Thoracic aorta (tissue), 2 donors: ENCODE measurements at regions not wholly inside any gene's neighbourhood (a gene's known extent, or its start where the extent isn't known, plus 50 kb on each side); places are given as distances from the start of the nearest gene placed in this dataset.

Experiments used
- ATAC-seq: fragments of 150-250 bp; one replicate; pipeline ENCODE4 v1.8.0; 2017; ENCODE audit warnings: low read depth; ENCODE audit not compliant: insufficient number of reproducible peaks, low FRiP score
- DNase-seq: peaks from one replicate; pipeline ENCODE4 v3.0.0-alpha.2; 2020; ENCODE audit warnings: low spot score
- H3K27ac ChIP-seq, 2 donors: fragments of 200-600 bp; sonication (generic); 1 replicate in 1 of 2; 2 replicates in 1 of 2; pipeline ENCODE4 v1.5.1; 2016; ENCODE audit warnings: mild to moderate bottlenecking in 2 of 2, moderate library complexity in 2 of 2
- H3K27me3 ChIP-seq: fragments of 200-600 bp; sonication (generic); replicated peaks from 2 replicates; pipeline ENCODE4 v1.6.0; 2016; ENCODE audit warnings: mild to moderate bottlenecking; ENCODE audit not compliant: insufficient read depth
- H3K36me3 ChIP-seq: fragments of 200-600 bp; sonication (generic); one replicate; pipeline ENCODE4 v1.5.1; 2016
- H3K4me1 ChIP-seq, 2 donors: fragments of 200-600 bp; sonication (generic); 1 replicate in 1 of 2; 2 replicates in 1 of 2; pipeline versions ENCODE4 v1.5.1 to v1.6.0; 2016; ENCODE audit warnings: low read depth in 2 of 2, mild to moderate bottlenecking in 1 of 2; ENCODE audit not compliant: control insufficient read depth in 1 of 2
- H3K4me3 ChIP-seq: fragments of 200-600 bp; sonication (generic); 2 replicates; pipeline ENCODE4 v1.5.1; 2016; ENCODE audit warnings: mild to moderate bottlenecking
- H3K9me3 ChIP-seq: fragments of 200-600 bp; sonication (generic); 2 replicates; pipeline ENCODE4 v1.5.1; 2016
- TF ChIP-seq, protein P1 (sequence below): fragments of 200-600 bp; sonication (generic); IDR thresholded peaks from one replicate; pipeline ENCODE4 v1.5.1; 2019; ENCODE audit warnings: antibody characterized with exemption

DNA sequence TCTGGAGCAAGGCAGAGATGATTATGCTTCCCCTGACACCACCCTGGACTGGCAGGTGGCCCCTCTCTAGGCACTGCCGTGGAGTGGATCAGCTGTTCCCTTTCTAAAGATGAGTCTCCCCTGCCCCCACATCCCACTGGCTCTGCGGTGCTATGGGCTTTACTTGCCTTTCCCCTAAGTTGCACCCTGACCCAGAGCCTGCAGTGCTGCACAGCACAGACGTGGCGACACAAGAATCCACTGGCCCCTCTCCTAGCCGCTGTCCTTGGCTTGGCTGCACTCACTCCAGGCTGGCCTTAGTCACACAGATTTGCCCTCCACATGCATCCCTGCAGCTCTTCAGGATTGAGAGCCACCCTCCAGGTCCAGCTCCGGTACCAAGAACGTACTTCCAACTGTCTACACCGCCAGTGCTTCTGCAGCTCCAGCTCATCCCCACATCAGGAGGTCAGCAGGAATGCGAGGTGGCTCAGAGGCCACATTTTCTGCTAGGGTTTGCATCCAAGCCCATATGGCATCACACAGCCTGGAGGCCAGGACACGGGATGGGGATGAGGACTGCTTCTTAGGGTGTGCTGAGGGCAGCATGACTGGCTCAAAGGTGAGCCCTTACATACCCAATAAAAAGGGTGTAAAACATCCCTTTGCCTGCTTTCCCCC lies 82.4 kb upstream of the RASGRF1 start:
- H3K9me3 ChIP-seq = no peaks in the 10 kb centered on the region
- no peaks in the 10 kb centered on the region for H3K27me3 ChIP-seq
- H3K36me3 ChIP-seq = no peaks in the 10 kb centered on the region
- H3K4me1 ChIP-seq = peaks cover 0 to 4% of the 10 kb centered on the region in 2 donors
- TF ChIP-seq, protein P1, sequence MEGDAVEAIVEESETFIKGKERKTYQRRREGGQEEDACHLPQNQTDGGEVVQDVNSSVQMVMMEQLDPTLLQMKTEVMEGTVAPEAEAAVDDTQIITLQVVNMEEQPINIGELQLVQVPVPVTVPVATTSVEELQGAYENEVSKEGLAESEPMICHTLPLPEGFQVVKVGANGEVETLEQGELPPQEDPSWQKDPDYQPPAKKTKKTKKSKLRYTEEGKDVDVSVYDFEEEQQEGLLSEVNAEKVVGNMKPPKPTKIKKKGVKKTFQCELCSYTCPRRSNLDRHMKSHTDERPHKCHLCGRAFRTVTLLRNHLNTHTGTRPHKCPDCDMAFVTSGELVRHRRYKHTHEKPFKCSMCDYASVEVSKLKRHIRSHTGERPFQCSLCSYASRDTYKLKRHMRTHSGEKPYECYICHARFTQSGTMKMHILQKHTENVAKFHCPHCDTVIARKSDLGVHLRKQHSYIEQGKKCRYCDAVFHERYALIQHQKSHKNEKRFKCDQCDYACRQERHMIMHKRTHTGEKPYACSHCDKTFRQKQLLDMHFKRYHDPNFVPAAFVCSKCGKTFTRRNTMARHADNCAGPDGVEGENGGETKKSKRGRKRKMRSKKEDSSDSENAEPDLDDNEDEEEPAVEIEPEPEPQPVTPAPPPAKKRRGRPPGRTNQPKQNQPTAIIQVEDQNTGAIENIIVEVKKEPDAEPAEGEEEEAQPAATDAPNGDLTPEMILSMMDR = no peak
- H3K27ac ChIP-seq = no peak overlapping the region
- ATAC-seq = no peak
- no peak overlapping the region for H3K4me3 ChIP-seq
- no peak for DNase-seq

DNA sequence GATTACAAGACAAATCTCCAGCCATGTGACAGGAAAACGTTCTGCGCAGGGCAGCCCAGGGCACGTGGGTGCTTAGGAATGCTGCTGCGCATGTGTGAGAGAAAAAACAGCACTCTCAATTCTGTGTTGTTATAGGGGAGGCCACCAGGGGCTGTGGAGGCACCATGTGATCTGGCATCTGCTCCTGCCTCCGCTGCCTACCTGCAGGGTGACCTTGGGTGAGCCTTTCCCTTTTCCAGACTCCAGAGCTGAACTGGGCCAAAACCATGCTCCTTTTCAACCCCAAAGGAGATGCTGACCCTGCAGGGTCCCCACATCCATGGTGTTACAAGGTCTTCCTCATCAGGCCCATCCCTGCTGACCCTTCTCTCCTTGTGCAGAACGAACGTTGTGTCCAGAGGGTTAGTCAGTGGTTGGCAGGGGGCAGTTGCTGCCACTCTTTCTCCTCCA lies 81.5 kb upstream of the RASGRF1 start:
- no peak overlapping the region for H3K27ac ChIP-seq
- H3K36me3 ChIP-seq = no peaks in the 10 kb centered on the region
- no peaks in the 10 kb centered on the region for H3K9me3 ChIP-seq
- no peak for DNase-seq
- no peaks in the 10 kb centered on the region for H3K27me3 ChIP-seq
- TF ChIP-seq, protein P1 = no peak
- H3K4me3 ChIP-seq = no peak overlapping the region
- no peak for ATAC-seq
- H3K4me1 ChIP-seq = peaks cover 0 to 4% of the 10 kb centered on the region in 2 donors

DNA sequence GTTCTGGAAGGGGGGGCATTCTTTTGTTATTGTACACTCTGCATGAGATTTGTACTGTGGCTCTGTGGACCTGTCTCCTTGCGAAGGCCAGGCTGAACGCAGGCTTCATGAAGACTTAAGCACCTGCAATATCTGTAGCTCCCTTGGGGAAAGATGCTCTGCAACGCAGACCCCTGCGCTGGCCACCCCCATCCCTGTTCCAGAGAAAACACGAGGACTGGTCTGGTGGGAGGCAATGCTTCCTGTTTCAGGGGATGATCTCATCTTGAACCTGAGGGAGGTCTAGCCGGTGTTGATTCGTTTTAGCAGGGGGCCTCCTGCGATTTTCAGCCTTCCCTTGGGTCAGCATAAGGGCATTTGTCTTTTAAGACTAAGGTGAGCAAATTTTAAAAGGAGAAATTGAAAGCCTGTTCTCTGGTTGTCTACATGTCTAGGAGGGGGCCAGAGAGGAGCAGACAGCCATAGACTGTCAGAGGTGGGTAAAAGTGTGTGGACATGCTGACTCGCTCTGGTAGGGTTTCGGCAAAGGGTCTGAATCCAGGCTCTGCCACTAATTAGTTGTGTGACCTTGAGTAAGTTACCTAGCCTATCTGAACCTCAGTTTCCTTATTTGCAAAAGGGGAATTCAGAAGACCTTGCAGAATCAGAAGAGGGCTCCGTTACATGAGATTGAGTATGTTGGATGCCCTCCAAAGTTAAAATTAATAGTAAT lies 80.9 kb upstream of the RASGRF1 start:
- Histone ChIP-seq H3K4me3 (no peak overlapping the region), H3K36me3 (no peaks in the 10 kb centered on the region), H3K9me3 (no peaks in the 10 kb centered on the region), H3K27me3 (no peaks in the 10 kb centered on the region), H3K27ac (no peak overlapping the region), H3K4me1 (peaks cover 0 to 4% of the 10 kb centered on the region in 2 donors)
- TF ChIP-seq, protein P1 = no peak
- ATAC-seq (no peak), DNase-seq (no peak)

DNA sequence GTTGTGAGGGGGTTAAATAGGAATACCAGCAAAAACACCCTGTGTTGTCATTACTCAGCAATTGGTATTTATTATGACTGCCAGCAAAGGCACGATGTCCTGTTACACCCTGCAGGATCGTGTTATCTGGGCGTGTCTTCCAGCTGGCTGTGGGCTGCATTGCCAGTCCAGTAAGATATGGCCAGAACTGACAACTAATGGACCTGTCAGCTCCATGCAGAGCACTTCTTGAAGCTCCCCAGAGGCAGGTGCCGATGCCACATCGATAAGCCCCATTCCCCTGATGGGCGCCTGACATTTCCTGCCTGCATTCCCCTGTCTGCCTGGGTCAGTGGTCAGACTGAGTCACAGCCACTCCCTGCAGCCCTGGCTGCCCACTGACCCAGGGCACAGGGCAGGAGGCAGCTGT lies 79.7 kb upstream of the RASGRF1 start:
- H3K4me3 ChIP-seq = no peak overlapping the region
- TF ChIP-seq, protein P1 = no peak
- no peaks in the 10 kb centered on the region for H3K9me3 ChIP-seq
- peaks cover 0 to 4% of the 10 kb centered on the region in 2 donors for H3K4me1 ChIP-seq
- no peaks in the 10 kb centered on the region for H3K27me3 ChIP-seq
- no peaks in the 10 kb centered on the region for H3K36me3 ChIP-seq
- DNase-seq (no peak), ATAC-seq (no peak)
- H3K27ac ChIP-seq = no peak overlapping the region

DNA sequence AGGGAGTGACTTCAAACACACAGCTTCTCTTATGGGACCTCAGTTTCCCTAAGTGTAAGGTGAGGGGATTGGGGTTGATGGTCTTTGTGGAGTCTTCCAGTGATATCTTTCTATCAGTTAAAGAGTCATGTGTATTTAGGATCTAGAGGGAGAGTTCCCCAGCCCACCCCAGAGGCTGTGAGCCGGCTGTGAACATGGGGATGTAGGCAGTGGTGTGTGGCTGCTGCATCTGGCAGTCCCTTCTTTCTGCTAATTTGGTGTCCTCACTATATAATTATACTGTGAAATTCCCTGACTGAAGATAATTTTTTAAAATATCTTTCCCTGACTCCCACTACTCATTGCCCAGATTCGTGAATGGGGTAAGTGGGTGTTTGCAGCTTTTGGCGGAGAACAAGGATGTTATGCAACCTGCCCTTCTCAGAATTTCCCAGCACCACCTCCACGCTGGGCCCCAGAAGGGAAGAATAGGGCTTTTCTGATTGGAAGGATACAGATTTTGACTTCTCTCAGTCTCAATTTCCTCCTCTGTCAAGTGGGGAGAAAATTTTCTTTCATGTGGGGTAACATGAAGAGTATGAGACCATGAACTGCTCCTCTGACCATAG lies 79.0 kb upstream of the RASGRF1 start:
- Histone ChIP-seq H3K27me3 (no peaks in the 10 kb centered on the region), H3K27ac (no peak overlapping the region), H3K9me3 (no peaks in the 10 kb centered on the region), H3K4me1 (peaks cover 0 to 4% of the 10 kb centered on the region in 2 donors), H3K36me3 (no peaks in the 10 kb centered on the region), H3K4me3 (no peak overlapping the region)
- TF ChIP-seq, protein P1 = no peak
- DNase-seq = no peak
- ATAC-seq = no peak
